ENCODE measurements at regions not wholly inside any gene's neighbourhood (a gene's known extent, or its start where the extent isn't known, plus 50 kb on each side); places are given as distances from the start of the nearest gene placed in this dataset.

DNA sequence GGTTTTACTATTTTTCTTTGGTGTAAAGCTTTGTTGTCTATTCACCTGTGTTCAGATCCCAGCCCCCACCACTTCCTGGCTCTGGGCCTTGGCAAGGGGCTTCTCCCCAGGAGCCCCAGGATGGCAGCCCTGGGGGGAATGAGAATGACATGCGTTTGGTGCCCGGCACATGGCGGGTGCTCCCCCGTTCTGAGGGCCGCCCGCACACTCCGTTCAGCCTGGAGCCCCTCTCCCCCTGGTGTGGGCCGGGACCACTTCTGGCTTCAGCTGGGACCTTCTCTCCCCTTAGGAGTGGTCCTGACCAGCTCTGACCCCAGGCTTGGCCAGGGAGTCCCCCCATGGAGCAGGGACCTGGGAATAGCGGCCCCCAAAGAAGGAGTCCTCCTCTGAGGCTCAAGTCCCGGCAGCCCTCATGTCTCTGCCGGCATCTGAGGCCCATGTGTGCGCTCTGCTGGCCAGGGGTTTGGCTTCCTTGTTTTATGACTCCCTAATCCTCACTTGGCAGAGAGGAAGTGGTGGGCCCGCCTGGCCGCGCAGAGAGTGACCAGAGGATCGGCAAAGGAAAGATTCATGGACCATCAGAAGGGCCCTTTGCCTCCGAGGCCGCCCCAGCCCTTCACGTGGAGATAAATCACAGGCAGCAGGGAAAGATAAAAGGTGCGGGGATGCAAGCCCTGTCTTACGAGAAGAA lies 57.0 kb upstream of the LMX1B start:
- H4K91ac ChIP-seq (ENCODE audit: low read length): no peak overlapping the region

DNA sequence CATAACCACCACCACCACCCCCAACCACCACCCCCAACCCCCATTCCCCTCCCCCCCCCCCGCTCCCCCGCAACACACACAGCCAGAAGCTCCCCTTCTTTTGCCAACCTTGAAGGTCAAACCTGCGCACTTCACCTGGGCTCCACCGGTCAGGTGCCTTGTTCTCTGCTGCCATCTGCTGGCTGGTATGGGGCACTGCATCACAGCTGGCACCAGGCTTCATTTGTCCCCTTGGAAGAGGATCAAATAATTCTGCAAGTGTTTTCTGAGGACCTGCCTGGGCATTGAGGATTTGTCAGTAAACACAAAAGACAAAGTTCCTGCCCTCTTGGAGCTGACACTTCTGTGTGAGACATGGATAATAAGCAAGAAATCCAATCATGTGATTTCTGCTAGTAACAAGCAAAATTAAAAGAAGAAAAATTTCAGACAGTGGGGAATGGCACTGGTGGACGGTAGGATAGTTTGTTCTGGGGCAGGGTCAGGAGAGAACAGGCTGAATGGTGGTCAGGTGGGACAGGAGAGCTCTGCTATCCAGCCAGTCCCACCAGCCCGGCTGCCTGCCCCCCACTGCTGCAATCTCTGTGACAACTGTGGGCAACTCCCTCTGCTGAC lies 55.6 kb upstream of the LMX1B start:
- H3K9me3 ChIP-seq (ENCODE audit: control insufficient read depth, low read length): no peaks in the 10 kb centered on the region
- no peak overlapping the region for H2AK5ac ChIP-seq (ENCODE audit: low read length, severe bottlenecking)
- H3K27ac ChIP-seq (ENCODE audit: low read length, poor library complexity, severe bottlenecking): no peak overlapping the region
- 37% methylated on average over 3 of the region's 6 CpGs for WGBS
- DNase-seq: peak; percentile 20
- H2BK5ac ChIP-seq (ENCODE audit: low read depth, low read length, poor library complexity, severe bottlenecking): no peak overlapping the region
- no peak overlapping the region for H3K4me2 ChIP-seq (ENCODE audit: low read length, poor library complexity, severe bottlenecking)
- no peaks in the 10 kb centered on the region for H3K4me1 ChIP-seq (ENCODE audit: control insufficient read depth, insufficient read depth, low read depth, low read length)
- no peak overlapping the region for H3K18ac ChIP-seq (ENCODE audit: low read depth in 1 of 2, low read length in 2 of 2)
- H2BK120ac ChIP-seq (ENCODE audit: low read depth, low read length): no peak overlapping the region
- H3K27me3 ChIP-seq (ENCODE audit: control insufficient read depth in 1 of 2, insufficient read depth in 1 of 2, low read length in 2 of 2): peaks cover 32 to 64% of the 10 kb centered on the region in 2 experiments
- H2BK12ac ChIP-seq (ENCODE audit: low read length in 2 of 2): no peak overlapping the region
- H3K14ac ChIP-seq (ENCODE audit: low read length in 2 of 2): no peak overlapping the region
- H2BK15ac ChIP-seq (ENCODE audit: low read depth, poor library complexity, severe bottlenecking): no peak overlapping the region
- H3K4ac ChIP-seq (ENCODE audit: low read depth in 1 of 2, low read length in 2 of 2): no peak overlapping the region
- H3K4me3 ChIP-seq (ENCODE audit: insufficient read depth in 1 of 2, low read depth in 1 of 2, low read length in 2 of 2): no peak overlapping the region
- no peak overlapping the region for H2AFZ ChIP-seq (ENCODE audit: low read depth, low read length)
- no peak overlapping the region for H4K91ac ChIP-seq (ENCODE audit: low read length)
- H3K79me1 ChIP-seq (replicated peaks; ENCODE audit: low read length, poor library complexity, severe bottlenecking): no peaks in the 10 kb centered on the region
- H3K9ac ChIP-seq (ENCODE audit: low read length): no peak overlapping the region
- H4K8ac ChIP-seq (ENCODE audit: low read length): no peak overlapping the region
- no peaks in the 10 kb centered on the region for H3K36me3 ChIP-seq (ENCODE audit: control insufficient read depth in 1 of 2, insufficient read depth in 2 of 2, low read depth in 1 of 2, low read length in 2 of 2)
- H3K23ac ChIP-seq (ENCODE audit: low read length in 2 of 2): no peak overlapping the region

More for the DNA sequence above, 57.0 kb upstream of the LMX1B start:
- H2AFZ ChIP-seq (ENCODE audit: low read depth, low read length): no peak overlapping the region
- H3K23ac ChIP-seq (ENCODE audit: low read length in 2 of 2): no peak overlapping the region
- H3K36me3 ChIP-seq (ENCODE audit: control insufficient read depth in 1 of 2, insufficient read depth in 2 of 2, low read depth in 1 of 2, low read length in 2 of 2): no peaks in the 10 kb centered on the region
- no peak overlapping the region for H2BK15ac ChIP-seq (ENCODE audit: low read depth, poor library complexity, severe bottlenecking)
- 63% methylated on average over 21 of the region's 21 CpGs for WGBS
- no peak overlapping the region for H2AK5ac ChIP-seq (ENCODE audit: low read length, severe bottlenecking)
- no peak overlapping the region for H3K14ac ChIP-seq (ENCODE audit: low read length in 2 of 2)
- H3K4ac ChIP-seq (ENCODE audit: low read depth in 1 of 2, low read length in 2 of 2): no peak overlapping the region
- H3K27ac ChIP-seq (ENCODE audit: low read length, poor library complexity, severe bottlenecking): no peak overlapping the region
- no peak overlapping the region for H2BK5ac ChIP-seq (ENCODE audit: low read depth, low read length, poor library complexity, severe bottlenecking)
- H2BK12ac ChIP-seq (ENCODE audit: low read length in 2 of 2): no peak overlapping the region
- H3K9me3 ChIP-seq (ENCODE audit: control insufficient read depth, low read length): no peaks in the 10 kb centered on the region
- H3K18ac ChIP-seq (ENCODE audit: low read depth in 1 of 2, low read length in 2 of 2): no peak overlapping the region
- H4K8ac ChIP-seq (ENCODE audit: low read length): no peak overlapping the region
- peaks cover 18 to 54% of the 10 kb centered on the region in 2 experiments for H3K27me3 ChIP-seq (ENCODE audit: control insufficient read depth in 1 of 2, insufficient read depth in 1 of 2, low read length in 2 of 2)
- no peak overlapping the region for H3K4me2 ChIP-seq (ENCODE audit: low read length, poor library complexity, severe bottlenecking)
- DNase-seq: no peak
- H3K4me3 ChIP-seq (ENCODE audit: insufficient read depth in 1 of 2, low read depth in 1 of 2, low read length in 2 of 2): no peak overlapping the region
- H2BK120ac ChIP-seq (ENCODE audit: low read depth, low read length): no peak overlapping the region
- no peaks in the 10 kb centered on the region for H3K4me1 ChIP-seq (ENCODE audit: control insufficient read depth, insufficient read depth, low read depth, low read length)
- no peaks in the 10 kb centered on the region for H3K79me1 ChIP-seq (replicated peaks; ENCODE audit: low read length, poor library complexity, severe bottlenecking)
- H3K9ac ChIP-seq (ENCODE audit: low read length): no peak overlapping the region

DNA sequence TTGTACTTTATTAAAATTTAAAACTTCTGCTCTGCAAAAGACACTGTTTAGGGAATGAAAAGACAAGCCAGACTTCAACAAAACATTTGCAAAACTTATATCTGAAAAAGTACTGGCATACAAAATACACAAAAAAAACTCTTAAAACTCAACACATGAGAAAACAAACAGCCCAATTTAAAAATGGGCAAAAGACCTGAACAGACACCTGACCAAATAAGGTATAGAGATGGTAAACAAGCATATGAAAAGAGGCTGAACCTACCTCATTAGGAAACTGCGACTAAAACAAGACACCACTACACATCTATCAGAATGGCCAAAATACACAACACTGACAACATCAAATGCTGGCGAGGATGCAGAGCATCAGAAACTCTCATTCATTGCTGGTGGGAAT lies 54.4 kb upstream of the LMX1B start:
- H4K8ac ChIP-seq (ENCODE audit: low read length): no peak overlapping the region
- H2BK12ac ChIP-seq (ENCODE audit: low read length in 2 of 2): no peak overlapping the region
- no peak overlapping the region for H3K27ac ChIP-seq (ENCODE audit: low read length, poor library complexity, severe bottlenecking)
- H2AK5ac ChIP-seq (ENCODE audit: low read length, severe bottlenecking): no peak overlapping the region
- H3K4me1 ChIP-seq (ENCODE audit: control insufficient read depth, insufficient read depth, low read depth, low read length): no peaks in the 10 kb centered on the region
- H3K14ac ChIP-seq (ENCODE audit: low read length in 2 of 2): no peak overlapping the region
- WGBS: 86% methylated on average over 2 of the region's 2 CpGs
- no peak overlapping the region for H3K9ac ChIP-seq (ENCODE audit: low read length)
- no peak overlapping the region for H2BK5ac ChIP-seq (ENCODE audit: low read depth, low read length, poor library complexity, severe bottlenecking)
- H3K9me3 ChIP-seq (ENCODE audit: control insufficient read depth, low read length): no peaks in the 10 kb centered on the region
- no peak overlapping the region for H3K18ac ChIP-seq (ENCODE audit: low read depth in 1 of 2, low read length in 2 of 2)
- H3K4me2 ChIP-seq (ENCODE audit: low read length, poor library complexity, severe bottlenecking): no peak overlapping the region
- no peak overlapping the region for H2AFZ ChIP-seq (ENCODE audit: low read depth, low read length)
- H3K4me3 ChIP-seq (ENCODE audit: insufficient read depth in 1 of 2, low read depth in 1 of 2, low read length in 2 of 2): no peak overlapping the region
- H3K36me3 ChIP-seq (ENCODE audit: control insufficient read depth in 1 of 2, insufficient read depth in 2 of 2, low read depth in 1 of 2, low read length in 2 of 2): no peaks in the 10 kb centered on the region
- H2BK15ac ChIP-seq (ENCODE audit: low read depth, poor library complexity, severe bottlenecking): no peak overlapping the region
- H2BK120ac ChIP-seq (ENCODE audit: low read depth, low read length): no peak overlapping the region
- H3K79me1 ChIP-seq (replicated peaks; ENCODE audit: low read length, poor library complexity, severe bottlenecking): no peaks in the 10 kb centered on the region
- no peak overlapping the region for H4K91ac ChIP-seq (ENCODE audit: low read length)
- H3K4ac ChIP-seq (ENCODE audit: low read depth in 1 of 2, low read length in 2 of 2): no peak overlapping the region
- H3K27me3 ChIP-seq (ENCODE audit: control insufficient read depth in 1 of 2, insufficient read depth in 1 of 2, low read length in 2 of 2): peaks cover 42 to 72% of the 10 kb centered on the region in 2 experiments
- no peak for DNase-seq
- H3K23ac ChIP-seq (ENCODE audit: low read length in 2 of 2): no peak overlapping the region

DNA sequence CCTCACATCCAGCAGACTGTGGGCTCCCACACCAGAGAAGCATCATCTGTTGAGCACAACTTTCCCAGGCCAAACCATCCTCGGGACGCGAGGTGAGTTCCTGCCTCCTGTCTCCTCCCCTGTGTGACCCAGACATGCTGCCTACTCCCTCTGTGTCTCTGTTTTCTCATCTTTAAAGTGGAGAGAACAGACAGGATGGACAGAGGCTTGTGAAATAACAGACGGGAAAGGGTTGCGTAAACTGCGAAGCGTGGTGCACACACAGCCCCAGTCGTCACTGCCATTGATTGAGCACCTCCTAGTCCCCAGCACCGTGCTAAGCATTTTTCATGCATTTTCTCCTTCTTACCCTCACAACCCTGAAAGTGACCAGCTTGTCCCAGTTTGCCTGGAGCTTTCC lies 52.1 kb upstream of the LMX1B start:
- Histone ChIP-seq H3K14ac (ENCODE audit: low read length in 2 of 2) (no peak overlapping the region), H3K27ac (ENCODE audit: low read length, poor library complexity, severe bottlenecking) (no peak overlapping the region), H3K4me3 (ENCODE audit: insufficient read depth in 1 of 2, low read depth in 1 of 2, low read length in 2 of 2) (no peak overlapping the region), H2BK5ac (ENCODE audit: low read depth, low read length, poor library complexity, severe bottlenecking) (no peak overlapping the region), H3K23ac (ENCODE audit: low read length in 2 of 2) (no peak overlapping the region), H3K27me3 (ENCODE audit: control insufficient read depth in 1 of 2, insufficient read depth in 1 of 2, low read length in 2 of 2) (peaks cover 51 to 93% of the 10 kb centered on the region in 2 experiments), H2BK15ac (ENCODE audit: low read depth, poor library complexity, severe bottlenecking) (no peak overlapping the region), H2AFZ (ENCODE audit: low read depth, low read length) (peak overlapping the region; percentile 39), H4K91ac (ENCODE audit: low read length) (no peak overlapping the region), H3K36me3 (ENCODE audit: control insufficient read depth in 1 of 2, insufficient read depth in 2 of 2, low read depth in 1 of 2, low read length in 2 of 2) (no peaks in the 10 kb centered on the region), H4K8ac (ENCODE audit: low read length) (no peak overlapping the region), H2AK5ac (ENCODE audit: low read length, severe bottlenecking) (no peak overlapping the region), H3K4ac (ENCODE audit: low read depth in 1 of 2, low read length in 2 of 2) (no peak overlapping the region), H3K9me3 (ENCODE audit: control insufficient read depth, low read length) (no peaks in the 10 kb centered on the region), H3K9ac (ENCODE audit: low read length) (no peak overlapping the region), H2BK120ac (ENCODE audit: low read depth, low read length) (no peak overlapping the region), H2BK12ac (ENCODE audit: low read length in 2 of 2) (no peak overlapping the region), H3K79me1 (replicated peaks; ENCODE audit: low read length, poor library complexity, severe bottlenecking) (no peaks in the 10 kb centered on the region), H3K4me1 (ENCODE audit: control insufficient read depth, insufficient read depth, low read depth, low read length) (no peaks in the 10 kb centered on the region), H3K18ac (ENCODE audit: low read depth in 1 of 2, low read length in 2 of 2) (no peak overlapping the region), H3K4me2 (ENCODE audit: low read length, poor library complexity, severe bottlenecking) (no peak overlapping the region)
- 74% methylated on average over 9 of the region's 9 CpGs for WGBS
- no peak for DNase-seq

All from mesenchymal stem cell (in vitro differentiated cells and primary cell).